Panc1 (cell line): ENCODE measurements at regions not wholly inside any gene's neighbourhood (a gene's known extent, or its start where the extent isn't known, plus 50 kb on each side); places are given as distances from the start of the nearest gene placed in this dataset.

ENCODE experiments used
- ATAC-seq: fragments of 200-7000 bp; cut with Tn5 transposase; 2 replicates; pipeline ENCODE4 v1.9.1; 2020; ENCODE audit warnings: mild to moderate bottlenecking, moderate library complexity
- BruUV-seq: library from RNA; stranded (reverse); fragments of 400-500 nt; replicated peaks from 2 replicates; lab custom pipeline; 2021; lab: Mats Ljungman, UMichigan
- CTCF ChIA-PET: fragments of 300-600 bp; sonication (Branson Sonifier 250); formaldehyde crosslinking; loops from one replicate; lab custom pipeline; 2022; ENCODE audit warnings: antibody characterized with exemption; lab: Charles Lee
- POLR2A ChIA-PET: fragments of 300-600 bp; sonication (Branson Sonifier 250); formaldehyde crosslinking; loops from one replicate; lab custom pipeline; 2022; ENCODE audit warnings: antibody characterized with exemption; lab: Charles Lee
- DNase-seq: peaks from one replicate; pipeline ENCODE4 v3.0.0-alpha.2; 2010; ENCODE audit warnings: low read depth, low spot score
- H3K27ac ChIP-seq: 2 replicates; pipeline ENCODE4 v1.5.1; 2011; ENCODE audit warnings: mild to moderate bottlenecking, low read length, inconsistent platforms
- H3K27me3 ChIP-seq: fragments of 200-500 bp; sonication (Bioruptor generic); 2 replicates; pipeline ENCODE4 v1.6.0; 2014; ENCODE audit warnings: low read length, inconsistent platforms; ENCODE audit not compliant: control insufficient read depth, insufficient read depth
- H3K36me3 ChIP-seq: fragments of 200-500 bp; sonication (Bioruptor generic); 2 replicates; pipeline ENCODE4 v1.5.1; 2014; ENCODE audit warnings: inconsistent platforms, mild to moderate bottlenecking, low read length, moderate library complexity; ENCODE audit not compliant: control insufficient read depth, insufficient read depth
- H3K4me1 ChIP-seq: 2 replicates; pipeline ENCODE4 v1.5.1; 2011; ENCODE audit warnings: inconsistent platforms, mild to moderate bottlenecking, low read length, moderate library complexity; ENCODE audit not compliant: control insufficient read depth, insufficient read depth
- H3K4me3 ChIP-seq, 2 experiments: 2 replicates each; pipeline ENCODE4 v1.5.1; 2011 to 2012; ENCODE audit warnings: low read depth in 2 of 2, low read length in 2 of 2, mild to moderate bottlenecking in 2 of 2, inconsistent platforms in 1 of 2, moderate library complexity in 1 of 2
- H3K9me3 ChIP-seq: fragments of 200-500 bp; sonication (Bioruptor generic); 2 replicates; pipeline ENCODE4 v1.5.1; 2014; ENCODE audit warnings: low read depth, mild to moderate bottlenecking, inconsistent platforms, low read length, moderate library complexity; ENCODE audit not compliant: control insufficient read depth, insufficient read depth
- POLR2AphosphoS5 ChIP-seq: IDR thresholded peaks from 2 replicates; pipeline ENCODE4 v1.6.1; 2012; ENCODE audit warnings: mild to moderate bottlenecking, low read depth, low read length, moderate library complexity
- SIN3A ChIP-seq: IDR thresholded peaks from 2 replicates; pipeline ENCODE4 v1.6.1; 2012; ENCODE audit warnings: low read depth, mild to moderate bottlenecking, low read length, moderate library complexity, borderline replicate concordance; ENCODE audit not compliant: insufficient read depth
- TCF7L2 ChIP-seq: IDR thresholded peaks from 2 replicates; pipeline ENCODE4 v1.6.1; 2011; ENCODE audit warnings: mild to moderate bottlenecking, low read depth, low read length, inconsistent platforms
- in situ Hi-C: cut with HindIII; loops from 2 replicates; pipeline ENCODE4 v1.10.0; 2016; ENCODE audit warnings: low sequenced_read_pairs, low pct_unique_long_range_greater_than_20kb
- intact Hi-C: fragments of 100-400 bp; cut with micrococcal nuclease; formaldehyde crosslinking; loops from one replicate; pipeline ENCODE4 v1.10.0; 2022; ENCODE audit not compliant: unreplicated experiment
- TF ChIP-seq, protein P1 (sequence below): fragments of 450-650 bp; IDR thresholded peaks from 2 replicates; pipeline ENCODE4 v1.5.1; 2017; ENCODE audit warnings: mild to moderate bottlenecking
- TF ChIP-seq, protein P2 (sequence below), 2 experiments: IDR thresholded peaks; 2 replicates each; pipeline ENCODE4 v1.6.1; 2011 to 2012; ENCODE audit warnings: low read depth in 2 of 2, control low read depth in 1 of 2, low read length in 1 of 2, mild to moderate bottlenecking in 1 of 2, moderate library complexity in 1 of 2; ENCODE audit not compliant: insufficient read depth in 1 of 2

GRCh38 chr3:81958972-81959640 lies 197.7 kb upstream of the GBE1 start:
- Histone ChIP-seq H3K27me3 (no peaks in the 10 kb centered on the region), H3K9me3 (no peaks in the 10 kb centered on the region), H3K36me3 (no peaks in the 10 kb centered on the region), H3K4me1 (no peaks in the 10 kb centered on the region), H3K27ac (no peak overlapping the region), H3K4me3 (no peak overlapping the region)
- intact Hi-C loops (no loop called here), in situ Hi-C loops (no loop called here)
- TF ChIP-seq POLR2AphosphoS5, result no peak
- TF ChIP-seq, protein P1, sequence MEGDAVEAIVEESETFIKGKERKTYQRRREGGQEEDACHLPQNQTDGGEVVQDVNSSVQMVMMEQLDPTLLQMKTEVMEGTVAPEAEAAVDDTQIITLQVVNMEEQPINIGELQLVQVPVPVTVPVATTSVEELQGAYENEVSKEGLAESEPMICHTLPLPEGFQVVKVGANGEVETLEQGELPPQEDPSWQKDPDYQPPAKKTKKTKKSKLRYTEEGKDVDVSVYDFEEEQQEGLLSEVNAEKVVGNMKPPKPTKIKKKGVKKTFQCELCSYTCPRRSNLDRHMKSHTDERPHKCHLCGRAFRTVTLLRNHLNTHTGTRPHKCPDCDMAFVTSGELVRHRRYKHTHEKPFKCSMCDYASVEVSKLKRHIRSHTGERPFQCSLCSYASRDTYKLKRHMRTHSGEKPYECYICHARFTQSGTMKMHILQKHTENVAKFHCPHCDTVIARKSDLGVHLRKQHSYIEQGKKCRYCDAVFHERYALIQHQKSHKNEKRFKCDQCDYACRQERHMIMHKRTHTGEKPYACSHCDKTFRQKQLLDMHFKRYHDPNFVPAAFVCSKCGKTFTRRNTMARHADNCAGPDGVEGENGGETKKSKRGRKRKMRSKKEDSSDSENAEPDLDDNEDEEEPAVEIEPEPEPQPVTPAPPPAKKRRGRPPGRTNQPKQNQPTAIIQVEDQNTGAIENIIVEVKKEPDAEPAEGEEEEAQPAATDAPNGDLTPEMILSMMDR, result no peak
- no peak for DNase-seq
- ATAC-seq, result no peak
- no TSS peak for BruUV-seq
- CTCF ChIA-PET, result no interaction called here
- POLR2A ChIA-PET, result no interaction called here

- POLR2A ChIA-PET, result no interaction called here
Observed at GRCh38 chr3:81955878-81956277, 194.4 kb upstream of the GBE1 start.

More at GRCh38 chr3:81955878-81956277, 194.4 kb upstream of the GBE1 start:
- intact Hi-C loops, result no loop called here
- Histone ChIP-seq H3K9me3 (no peaks in the 10 kb centered on the region), H3K4me1 (no peaks in the 10 kb centered on the region), H3K27ac (no peak overlapping the region), H3K4me3 (no peak overlapping the region), H3K36me3 (no peaks in the 10 kb centered on the region), H3K27me3 (no peaks in the 10 kb centered on the region)
- no TSS peak for BruUV-seq
- CTCF ChIA-PET, result no interaction called here
- in situ Hi-C loops, result no loop called here
- no peak for DNase-seq
- TF ChIP-seq, protein P1, result no peak
- TF ChIP-seq, protein P2, sequence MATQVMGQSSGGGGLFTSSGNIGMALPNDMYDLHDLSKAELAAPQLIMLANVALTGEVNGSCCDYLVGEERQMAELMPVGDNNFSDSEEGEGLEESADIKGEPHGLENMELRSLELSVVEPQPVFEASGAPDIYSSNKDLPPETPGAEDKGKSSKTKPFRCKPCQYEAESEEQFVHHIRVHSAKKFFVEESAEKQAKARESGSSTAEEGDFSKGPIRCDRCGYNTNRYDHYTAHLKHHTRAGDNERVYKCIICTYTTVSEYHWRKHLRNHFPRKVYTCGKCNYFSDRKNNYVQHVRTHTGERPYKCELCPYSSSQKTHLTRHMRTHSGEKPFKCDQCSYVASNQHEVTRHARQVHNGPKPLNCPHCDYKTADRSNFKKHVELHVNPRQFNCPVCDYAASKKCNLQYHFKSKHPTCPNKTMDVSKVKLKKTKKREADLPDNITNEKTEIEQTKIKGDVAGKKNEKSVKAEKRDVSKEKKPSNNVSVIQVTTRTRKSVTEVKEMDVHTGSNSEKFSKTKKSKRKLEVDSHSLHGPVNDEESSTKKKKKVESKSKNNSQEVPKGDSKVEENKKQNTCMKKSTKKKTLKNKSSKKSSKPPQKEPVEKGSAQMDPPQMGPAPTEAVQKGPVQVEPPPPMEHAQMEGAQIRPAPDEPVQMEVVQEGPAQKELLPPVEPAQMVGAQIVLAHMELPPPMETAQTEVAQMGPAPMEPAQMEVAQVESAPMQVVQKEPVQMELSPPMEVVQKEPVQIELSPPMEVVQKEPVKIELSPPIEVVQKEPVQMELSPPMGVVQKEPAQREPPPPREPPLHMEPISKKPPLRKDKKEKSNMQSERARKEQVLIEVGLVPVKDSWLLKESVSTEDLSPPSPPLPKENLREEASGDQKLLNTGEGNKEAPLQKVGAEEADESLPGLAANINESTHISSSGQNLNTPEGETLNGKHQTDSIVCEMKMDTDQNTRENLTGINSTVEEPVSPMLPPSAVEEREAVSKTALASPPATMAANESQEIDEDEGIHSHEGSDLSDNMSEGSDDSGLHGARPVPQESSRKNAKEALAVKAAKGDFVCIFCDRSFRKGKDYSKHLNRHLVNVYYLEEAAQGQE (IDR thresholded peaks at IDR 0.05; ENCODE audit: insufficient read depth in 1 of 2, low read depth in 2 of 2, low read length in 1 of 2), result no peak
- TF ChIP-seq SIN3A (no peak), TCF7L2 (no peak), POLR2AphosphoS5 (no peak)
- ATAC-seq, result no peak
